CD14-positive monocyte (primary cell): ENCODE measurements at regions not wholly inside any gene's neighbourhood (a gene's known extent, or its start where the extent isn't known, plus 50 kb on each side); places are given as distances from the start of the nearest gene placed in this dataset.

Experiments
- DNase-seq, 3 donors: peaks; one replicate each; pipeline ENCODE4 v3.0.0-alpha.2; 2011 to 2022
- H2AFZ ChIP-seq: 2 replicates; pipeline ENCODE4 v1.6.0; 2012; ENCODE audit warnings: mild to moderate bottlenecking, low read depth, low read length, inconsistent platforms; ENCODE audit not compliant: insufficient read depth, poor library complexity, severe bottlenecking
- H3K27ac ChIP-seq, 2 donors: 1 replicate in 1 of 2; 2 replicates in 1 of 2; pipeline ENCODE4 v1.5.1; 2012 to 2013; ENCODE audit warnings: low read length in 2 of 2, control low read depth in 1 of 2, inconsistent platforms in 1 of 2, low read depth in 1 of 2, mild to moderate bottlenecking in 1 of 2
- H3K27me3 ChIP-seq, 2 donors: one replicate each; pipeline versions ENCODE4 v1.6.0 to v1.6.1; 2011 to 2013; ENCODE audit warnings: low read length in 2 of 2; ENCODE audit not compliant: control insufficient read depth in 2 of 2, insufficient read depth in 2 of 2
- H3K36me3 ChIP-seq, 2 donors: replicated peaks in 1 of 2; 1 replicate in 1 of 2; 2 replicates in 1 of 2; pipeline versions ENCODE4 v1.5.1 to v1.6.1; 2012 to 2013; ENCODE audit warnings: low read length in 2 of 2, control low read depth in 1 of 2, inconsistent platforms in 1 of 2, mild to moderate bottlenecking in 1 of 2; ENCODE audit not compliant: insufficient read depth in 2 of 2, control insufficient read depth in 1 of 2
- H3K4me1 ChIP-seq, 2 donors: 1 replicate in 1 of 2; 2 replicates in 1 of 2; pipeline versions ENCODE4 v1.5.1 to v1.6.1; 2012 to 2013; ENCODE audit warnings: low read length in 2 of 2, control low read depth in 1 of 2, inconsistent platforms in 1 of 2, mild to moderate bottlenecking in 1 of 2, moderate library complexity in 1 of 2; ENCODE audit not compliant: insufficient read depth in 2 of 2, control insufficient read depth in 1 of 2
- H3K4me2 ChIP-seq: replicated peaks from 2 replicates; pipeline ENCODE3; 2012; ENCODE audit warnings: low read length, moderate library complexity, mild to moderate bottlenecking; ENCODE audit not compliant: poor library complexity, severe bottlenecking; ENCODE audit errors: extremely low read depth
- H3K4me3 ChIP-seq, 3 experiments: fragments of 200-600 bp in 1 of 3; sonication (generic) in 1 of 3; replicated peaks in 1 of 3; 1 replicate in 2 of 3; 2 replicates in 1 of 3; pipeline ENCODE4 v1.5.1; 2011 to 2013; ENCODE audit warnings: low read length in 3 of 3, mild to moderate bottlenecking in 3 of 3, control low read depth in 2 of 3, low read depth in 2 of 3, inconsistent platforms in 1 of 3, moderate library complexity in 1 of 3
- H3K79me2 ChIP-seq: 2 replicates; pipeline ENCODE4 v1.6.0; 2012; ENCODE audit warnings: mild to moderate bottlenecking, control low read depth, inconsistent platforms, low read length, moderate library complexity; ENCODE audit not compliant: insufficient read depth
- H3K9ac ChIP-seq: 2 replicates; pipeline ENCODE4 v1.6.0; 2017; ENCODE audit warnings: low read length, mild to moderate bottlenecking; ENCODE audit not compliant: insufficient read depth, poor library complexity, severe bottlenecking
- H3K9me3 ChIP-seq, 2 donors: replicated peaks in 1 of 2; 1 replicate in 1 of 2; 2 replicates in 1 of 2; pipeline versions ENCODE4 v1.5.1 to v1.6.1; 2012 to 2013; ENCODE audit warnings: low read length in 2 of 2, control low read depth in 1 of 2; ENCODE audit not compliant: control insufficient read depth in 1 of 2, insufficient read depth in 1 of 2
- H4K20me1 ChIP-seq: 2 replicates; pipeline ENCODE4 v1.6.0; 2012; ENCODE audit warnings: mild to moderate bottlenecking, low read length, control low read depth, moderate library complexity; ENCODE audit not compliant: insufficient read depth
- H3K27ac Mint-ChIP-seq, 7 donors: one replicate each; pipeline ENCODE4 v1.8.0; 2020; ENCODE audit warnings: mild to moderate bottlenecking in 7 of 7, mixed read lengths in 7 of 7, moderate library complexity in 6 of 7, inconsistent platforms in 2 of 7
- H3K27me3 Mint-ChIP-seq, 3 donors: one replicate each; pipeline ENCODE4 v1.8.0; 2021 to 2022; ENCODE audit warnings: low read depth in 3 of 3, mild to moderate bottlenecking in 3 of 3, mixed read lengths in 3 of 3, moderate library complexity in 3 of 3, inconsistent platforms in 1 of 3
- H3K36me3 Mint-ChIP-seq, 2 donors: one replicate each; pipeline ENCODE4 v1.8.0; 2020; ENCODE audit warnings: mixed read lengths in 2 of 2, inconsistent platforms in 1 of 2, mild to moderate bottlenecking in 1 of 2
- H3K4me1 Mint-ChIP-seq: one replicate; pipeline ENCODE4 v1.8.0; 2020; ENCODE audit warnings: mild to moderate bottlenecking, mixed read lengths
- H3K4me3 Mint-ChIP-seq, 2 donors: one replicate each; pipeline ENCODE4 v1.8.0; 2020; ENCODE audit warnings: mild to moderate bottlenecking in 2 of 2, mixed read lengths in 2 of 2, moderate library complexity in 1 of 2
- H3K9me3 Mint-ChIP-seq, 7 donors: one replicate each; pipeline ENCODE4 v1.8.0; 2020 to 2022; ENCODE audit warnings: mixed read lengths in 7 of 7, mild to moderate bottlenecking in 6 of 7, moderate library complexity in 6 of 7, inconsistent platforms in 2 of 7
- CTCF ChIP-seq: fragments of 200-600 bp; IDR thresholded peaks from one replicate; pipeline ENCODE4 v1.8.0; 2022; ENCODE audit warnings: antibody characterized with exemption, mild to moderate bottlenecking
- WGBS: methylation state at CpG from one replicate; pipeline ENCODE4 v1.1.5; 2013; ENCODE audit warnings: missing lambda C conversion rate; ENCODE audit not compliant: insufficient coverage; 5-methylcytosine and 5-hydroxymethylcytosine counted together
- intact Hi-C, 2 donors: fragments of 100-400 bp; cut with micrococcal nuclease; formaldehyde crosslinking; loops; one replicate each; pipeline versions ENCODE4 v1.15.0 to v1.15.1; 2023

DNA sequence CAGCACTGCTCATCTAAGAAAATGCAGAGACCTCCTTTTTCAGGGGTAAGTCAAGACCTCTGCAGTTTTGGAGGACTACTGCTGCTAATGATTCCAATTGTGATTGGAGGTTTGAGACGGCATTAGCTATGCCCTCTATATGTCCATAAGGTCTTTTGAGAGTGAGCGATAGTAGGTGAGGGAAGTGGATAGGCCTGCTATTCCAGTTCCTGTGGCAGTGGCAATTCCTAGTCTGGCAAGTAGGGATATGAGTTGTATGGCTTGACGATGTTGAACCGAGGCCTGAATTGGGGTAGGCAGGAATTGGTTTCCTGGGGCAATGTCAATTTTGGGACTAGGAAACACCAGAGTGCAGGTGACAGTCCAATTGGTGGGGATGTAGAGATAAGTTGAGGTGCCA, 913.1 kb upstream of the SLITRK5 start:
- 100% methylated on average over 4 of the region's 4 CpGs for WGBS
- no peak overlapping the region for H3K4me3 ChIP-seq
- H3K4me3 Mint-ChIP-seq, result no peak overlapping the region

DNA sequence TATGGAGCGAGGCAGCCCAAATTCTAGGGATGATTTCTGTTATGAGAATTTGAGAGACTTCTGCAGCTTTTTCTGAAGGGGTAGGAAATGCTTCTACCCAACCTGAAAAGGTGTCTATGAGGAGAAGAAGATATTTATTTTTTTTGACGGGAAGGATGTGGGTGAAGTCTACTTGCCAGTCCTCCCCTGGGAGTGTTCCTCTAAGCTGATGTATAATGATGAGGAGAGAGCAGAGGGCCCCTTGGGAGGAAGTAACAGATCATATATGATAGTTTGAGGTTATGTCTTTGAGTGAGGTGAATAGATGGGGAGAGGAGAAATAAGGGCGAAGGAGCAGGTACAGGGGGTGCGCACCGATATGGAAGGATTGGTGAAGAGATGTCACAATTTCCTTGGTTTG, 910.6 kb upstream of the SLITRK5 start:
- no peak overlapping the region for H2AFZ ChIP-seq
- no peaks in the 10 kb centered on the region for H4K20me1 ChIP-seq
- H3K9me3 ChIP-seq, result peaks cover 62 to 72% of the 10 kb centered on the region in 2 donors
- H3K27me3 ChIP-seq, result no peaks in the 10 kb centered on the region
- DNase-seq, result no peak
- no peaks in the 10 kb centered on the region for H3K36me3 ChIP-seq
- Mint-ChIP-seq H3K27ac (no peak overlapping the region), H3K36me3 (no peaks in the 10 kb centered on the region), H3K4me3 (no peak overlapping the region), H3K4me1 (no peaks in the 10 kb centered on the region), H3K9me3 (peaks cover 36 to 61% (median 48%) of the 10 kb centered on the region in 7 donors), H3K27me3 (peaks cover 0 to 4% (median 1%) of the 10 kb centered on the region in 3 donors)
- H3K27ac ChIP-seq, result no peak overlapping the region
- H3K4me2 ChIP-seq, result no peak overlapping the region
- intact Hi-C loops, result no loop called here
- no peak overlapping the region for H3K9ac ChIP-seq
- H3K4me1 ChIP-seq, result no peaks in the 10 kb centered on the region
- H3K4me3 ChIP-seq, result no peak overlapping the region
- no peak for TF ChIP-seq CTCF
- WGBS, result 93% methylated on average over 5 of the region's 5 CpGs
- H3K79me2 ChIP-seq, result no peaks in the 10 kb centered on the region

More for the DNA sequence above, 913.1 kb upstream of the SLITRK5 start:
- H3K9me3 ChIP-seq, result peaks cover 37 to 48% of the 10 kb centered on the region in 2 donors
- no peak overlapping the region for H2AFZ ChIP-seq
- no peaks in the 10 kb centered on the region for H3K36me3 ChIP-seq
- Mint-ChIP-seq H3K4me1 (no peaks in the 10 kb centered on the region), H3K9me3 (peaks cover 22 to 46% (median 33%) of the 10 kb centered on the region in 7 donors), H3K27ac (no peak overlapping the region), H3K27me3 (peaks cover 0 to 2% (median 1%) of the 10 kb centered on the region in 3 donors), H3K36me3 (no peaks in the 10 kb centered on the region)
- no peak for DNase-seq
- H3K27ac ChIP-seq, result no peak overlapping the region
- no peaks in the 10 kb centered on the region for H4K20me1 ChIP-seq
- H3K4me2 ChIP-seq, result no peak overlapping the region
- H3K27me3 ChIP-seq, result no peaks in the 10 kb centered on the region
- TF ChIP-seq CTCF, result no peak
- no peak overlapping the region for H3K9ac ChIP-seq
- intact Hi-C loops, result no loop called here
- H3K4me1 ChIP-seq, result no peaks in the 10 kb centered on the region
- H3K79me2 ChIP-seq, result no peaks in the 10 kb centered on the region
